Ureter (tissue), 1 donor: ENCODE measurements at regions not wholly inside any gene's neighbourhood (a gene's known extent, or its start where the extent isn't known, plus 50 kb on each side); places are given as distances from the start of the nearest gene placed in this dataset.
"Not testable (repeated sequence)": the region's sequence is repeated elsewhere in the genome, so short reads cannot be mapped to it uniquely, and the experiment has no call there.

Experiments
- DNase-seq: peaks from one replicate; pipeline ENCODE4 v3.0.0-alpha.2; 2020; ENCODE audit warnings: low spot score
- donor health status: DM: yes; HTN: yes; CAD: no.

DNA sequence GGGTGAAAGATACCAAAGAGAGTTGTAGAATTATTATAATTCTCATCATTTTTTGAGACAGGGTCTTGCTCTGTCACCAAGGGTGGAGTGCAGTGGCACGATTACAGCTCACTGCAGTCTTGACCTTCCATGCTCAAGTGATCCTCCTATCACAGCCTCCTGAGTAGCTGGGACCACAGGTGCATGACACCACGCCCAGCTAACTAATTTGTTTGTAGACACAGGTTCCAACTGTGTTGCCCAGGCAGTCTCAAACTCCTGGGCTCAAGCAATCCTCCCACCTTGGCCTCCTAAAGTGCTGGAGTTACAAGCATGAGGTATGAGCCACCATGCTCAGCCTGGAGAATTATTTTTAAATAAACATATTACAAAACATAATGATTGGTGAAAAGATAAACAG lies 92.8 kb upstream of the MSH6 start:
- DNase-seq, result no peak

DNA sequence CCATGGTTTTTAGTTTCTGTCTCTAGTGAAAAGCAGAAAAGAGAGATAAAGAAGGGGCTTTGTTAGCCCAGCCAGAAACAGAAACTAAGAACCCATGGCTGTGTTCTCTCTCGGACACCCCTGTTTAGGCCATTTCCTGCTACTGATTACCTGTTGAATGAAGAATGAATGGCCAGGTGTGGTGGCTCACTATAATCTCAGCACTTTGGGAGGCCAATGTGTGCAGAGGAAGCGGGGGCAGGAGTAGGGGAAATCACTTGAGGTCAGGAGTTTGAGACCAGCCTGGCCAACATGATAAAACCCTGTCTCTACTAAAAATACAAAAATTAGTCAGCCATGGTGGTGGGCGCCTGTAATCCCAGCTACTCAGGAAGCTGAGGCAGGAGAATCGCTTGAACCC lies 93.8 kb upstream of the MSH6 start:
- not testable (repeated sequence) for DNase-seq

DNA sequence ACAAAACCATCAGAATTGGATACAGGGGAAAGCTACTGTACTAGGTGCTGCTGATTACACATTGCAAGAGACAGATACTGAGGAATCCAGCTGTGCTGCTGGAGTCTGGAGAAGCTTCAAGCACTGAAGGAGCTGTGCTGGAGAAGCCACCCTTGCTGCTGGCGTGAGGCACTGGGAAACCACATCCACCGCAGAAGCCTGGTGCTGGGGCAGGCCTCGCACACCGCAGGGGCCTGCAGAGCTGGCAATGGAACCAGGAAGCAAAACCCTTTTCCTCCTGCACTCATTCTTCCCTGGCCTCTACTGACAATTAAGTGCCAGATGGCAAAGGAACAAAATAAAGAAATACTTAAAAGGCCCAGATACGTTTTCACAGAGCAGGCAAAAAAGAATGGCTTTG lies 94.4 kb upstream of the MSH6 start:
- DNase-seq, result no peak

DNA sequence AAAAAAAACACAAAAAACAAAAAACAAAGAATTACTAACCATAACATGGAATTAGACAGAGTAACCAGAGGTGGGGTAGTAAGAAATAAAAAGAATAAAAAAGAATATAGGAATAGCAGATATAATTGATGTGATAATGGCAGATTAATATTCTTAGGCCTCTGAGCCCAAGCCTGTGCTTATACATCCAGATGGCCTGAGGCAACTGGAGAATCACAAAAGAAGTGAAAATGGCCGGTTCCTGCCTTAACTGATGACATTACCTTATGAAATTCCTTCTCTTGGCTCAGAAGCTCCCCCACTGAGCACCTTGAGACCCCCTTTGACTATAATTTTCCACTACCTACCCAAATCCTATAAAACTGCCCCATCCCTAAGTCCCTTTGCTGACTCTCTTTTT lies 95.1 kb upstream of the MSH6 start:
- no peak for DNase-seq

DNA sequence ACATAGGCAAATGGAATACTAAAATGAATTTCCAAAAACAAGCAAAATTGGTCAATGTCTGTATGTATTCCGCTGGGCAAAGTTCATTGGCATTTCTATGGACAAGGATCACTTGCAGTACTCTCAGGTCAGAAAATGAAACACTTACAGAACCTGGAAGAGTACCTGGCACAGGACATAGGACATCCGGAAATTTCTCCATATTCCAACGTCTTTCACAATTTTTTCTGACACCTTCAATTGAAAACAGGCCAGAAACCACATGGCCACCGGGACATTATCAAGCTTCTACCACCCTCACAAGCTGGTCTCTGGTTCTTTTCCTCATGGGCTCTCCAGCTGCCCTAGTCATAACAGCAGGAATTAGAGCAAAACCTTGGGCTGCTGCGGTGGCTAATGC lies 96.9 kb upstream of the MSH6 start:
- no peak for DNase-seq

DNA sequence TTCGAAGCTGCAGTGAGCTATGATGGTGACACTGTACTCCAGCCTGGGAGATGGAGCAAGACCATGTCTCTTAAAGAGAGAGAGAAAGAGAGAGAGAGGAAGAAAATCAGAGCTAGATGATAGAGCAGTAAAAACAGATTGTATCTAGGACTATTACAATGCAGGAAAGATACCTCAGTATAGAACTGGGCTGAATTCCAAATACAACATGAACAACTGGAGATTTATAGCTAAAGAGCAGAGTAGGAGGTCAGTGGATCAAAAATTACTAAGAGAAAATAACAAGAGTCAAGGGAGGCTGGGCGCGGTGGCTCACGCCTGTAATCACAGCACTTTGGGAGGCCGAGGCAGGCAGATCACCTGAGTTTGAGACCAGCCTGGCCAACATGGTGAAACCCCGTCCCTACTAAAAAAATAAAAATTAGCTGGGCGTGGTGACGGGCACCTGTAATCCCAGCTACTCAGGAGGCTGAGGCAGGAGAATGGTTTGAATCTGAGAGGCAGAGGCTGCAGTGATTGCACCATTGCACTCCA lies 100.7 kb upstream of the MSH6 start:
- DNase-seq, result no peak

DNA sequence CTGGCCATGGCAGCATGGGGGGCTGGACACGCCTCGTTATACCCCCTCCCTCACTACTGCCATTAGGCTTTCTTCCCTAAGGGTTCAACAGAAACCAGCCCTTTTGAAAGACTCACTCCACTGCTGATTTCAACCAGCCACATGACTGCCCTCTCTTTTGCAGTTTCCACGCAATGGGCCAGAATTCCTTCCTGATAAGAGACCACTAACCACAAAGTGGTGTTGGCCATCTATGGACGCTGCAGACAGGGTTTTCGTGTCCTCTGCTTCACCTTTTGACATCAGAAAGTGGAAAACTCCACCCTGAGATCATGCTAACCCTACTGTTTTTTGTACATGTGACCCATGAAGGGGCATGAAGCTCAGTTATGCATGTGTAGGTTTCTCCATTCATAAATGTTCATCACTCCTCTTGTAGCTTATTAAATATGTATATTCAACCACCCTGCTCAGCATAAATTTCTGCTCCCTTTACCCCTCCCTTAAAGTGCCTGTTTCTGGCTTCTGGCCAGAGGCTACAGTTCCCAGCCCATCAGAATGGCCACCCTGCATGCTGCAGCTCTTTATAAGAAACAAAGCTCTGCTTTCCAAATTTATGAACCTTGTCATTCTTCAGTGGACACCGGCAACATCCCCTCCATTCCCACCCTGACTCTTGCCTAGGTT lies 105.6 kb upstream of the KCNK12 start:
- DNase-seq, result no peak

DNA sequence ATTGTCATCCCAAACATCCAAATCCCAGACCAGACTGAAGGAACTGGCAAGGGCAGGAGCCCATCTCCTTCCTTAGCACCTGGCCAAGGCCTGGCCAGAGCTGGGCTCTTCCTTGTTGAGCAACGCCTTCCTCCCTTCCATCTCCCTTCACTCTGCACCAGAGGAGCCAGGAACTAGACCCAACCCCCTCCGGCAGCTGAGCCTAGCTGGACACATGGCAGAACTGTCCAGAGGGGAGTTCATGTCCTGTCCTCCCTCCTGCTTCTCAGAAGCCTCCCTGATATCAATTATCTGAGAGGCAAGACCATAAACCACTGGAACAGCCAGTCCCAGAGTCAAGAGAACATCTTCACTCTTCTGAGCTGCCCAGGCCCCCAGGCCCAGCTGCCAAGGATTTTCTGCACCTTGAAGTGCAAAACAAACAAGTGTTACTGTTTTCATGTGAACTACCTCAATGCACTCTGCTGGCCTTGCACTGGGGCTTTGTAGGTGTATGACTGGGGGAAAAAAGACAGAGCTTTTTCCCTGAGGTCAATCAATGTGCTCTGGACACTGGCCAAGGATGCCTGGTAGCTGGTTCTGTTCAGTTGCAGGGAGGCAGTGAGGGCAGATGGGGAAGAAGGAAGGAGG lies 104.5 kb upstream of the KCNK12 start:
- no peak for DNase-seq

DNA sequence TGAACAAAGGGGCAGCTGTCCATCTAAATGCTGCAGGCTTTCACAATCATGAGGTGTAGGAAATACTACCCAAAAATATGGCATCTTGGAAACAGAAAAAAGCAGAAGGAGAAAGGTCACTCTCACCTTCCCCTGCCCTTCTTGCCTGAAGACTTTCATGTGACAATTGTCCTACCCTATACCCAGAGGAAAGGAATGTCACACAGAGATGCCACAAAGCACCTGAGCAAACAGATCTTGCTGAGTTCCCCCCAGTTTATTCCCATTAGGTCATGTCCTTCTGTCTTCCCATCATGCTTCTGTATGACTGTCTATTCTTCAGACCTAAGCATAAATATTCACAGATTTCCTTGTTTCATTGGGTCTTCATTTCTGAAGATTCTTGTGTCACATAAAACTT lies 95.5 kb upstream of the KCNK12 start:
- DNase-seq, result no peak

DNA sequence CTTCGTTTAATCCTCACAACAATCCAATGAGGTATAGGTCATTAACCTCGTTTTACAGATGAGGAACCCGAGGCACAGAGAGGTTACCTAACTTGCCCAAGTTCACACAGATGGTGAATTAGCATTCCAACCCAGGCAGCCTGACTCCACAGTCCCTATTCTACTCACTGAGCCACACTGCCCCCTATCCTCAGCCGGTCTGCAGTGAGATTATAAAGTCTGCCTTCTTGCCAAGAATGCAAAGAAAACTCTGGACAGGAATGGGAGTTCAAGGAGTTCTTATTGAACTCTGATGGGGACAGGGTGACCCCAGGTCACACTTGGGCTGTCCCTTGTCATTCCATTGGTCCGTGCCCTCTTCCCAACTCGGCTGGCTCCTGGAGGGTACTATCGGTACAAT lies 94.0 kb upstream of the KCNK12 start:
- no peak for DNase-seq

DNA sequence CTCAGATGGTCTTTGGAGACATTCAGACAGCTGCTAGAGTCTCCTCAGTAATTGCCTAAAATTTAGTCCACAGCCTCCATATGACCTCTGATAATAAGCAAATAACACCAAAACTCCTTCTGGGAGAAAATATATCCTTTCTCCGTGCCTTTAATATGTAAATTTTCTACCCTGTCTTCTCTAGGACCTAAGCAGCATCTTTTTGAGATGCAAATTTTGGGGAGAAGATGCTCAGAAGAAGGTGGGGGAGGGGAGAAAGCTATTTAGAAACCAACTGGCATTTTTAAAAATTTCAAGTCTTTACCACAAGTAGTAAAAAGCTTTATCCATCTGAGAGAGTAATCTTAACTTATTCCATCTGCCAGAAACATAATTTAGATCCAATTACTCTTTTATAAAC lies 91.8 kb upstream of the KCNK12 start:
- no peak for DNase-seq

DNA sequence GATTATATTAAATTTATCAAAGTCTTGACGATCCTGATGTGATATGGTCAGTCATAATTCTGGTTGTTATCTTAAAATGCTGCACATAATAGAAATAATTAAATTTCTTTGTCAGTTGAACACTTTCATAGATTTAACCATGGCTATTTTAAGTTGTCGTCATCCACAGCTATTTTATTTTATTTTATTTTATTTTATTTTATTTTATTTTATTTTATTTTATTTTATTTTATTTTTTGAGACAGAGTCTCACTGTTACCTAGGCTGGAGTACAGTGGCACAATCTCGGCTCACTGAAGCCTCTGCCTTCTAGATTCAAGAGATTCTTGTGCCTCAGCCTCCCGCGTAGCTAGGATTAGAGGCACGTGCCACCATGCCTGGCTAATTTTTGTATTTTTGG lies 90.5 kb upstream of the KCNK12 start:
- no peak for DNase-seq

DNA sequence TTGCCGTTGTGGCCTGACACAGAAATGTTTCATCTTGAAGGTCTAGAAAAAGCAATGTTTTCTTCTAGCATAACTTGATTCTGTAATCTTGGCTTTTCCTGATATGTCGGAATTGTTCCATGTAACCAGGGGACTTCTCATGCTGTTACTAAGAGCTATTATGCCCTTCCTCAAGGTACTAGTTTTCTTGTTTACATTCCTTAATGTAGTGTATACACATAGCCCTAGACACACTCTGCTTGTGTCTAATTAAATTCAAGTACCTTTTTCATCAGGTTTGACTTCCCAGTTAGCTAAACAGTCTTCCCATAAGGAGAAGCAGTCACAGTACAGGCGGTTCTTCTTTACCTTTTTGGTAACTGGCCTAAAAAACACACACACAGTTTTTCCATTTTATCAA lies 89.4 kb upstream of the KCNK12 start:
- DNase-seq, result no peak

DNA sequence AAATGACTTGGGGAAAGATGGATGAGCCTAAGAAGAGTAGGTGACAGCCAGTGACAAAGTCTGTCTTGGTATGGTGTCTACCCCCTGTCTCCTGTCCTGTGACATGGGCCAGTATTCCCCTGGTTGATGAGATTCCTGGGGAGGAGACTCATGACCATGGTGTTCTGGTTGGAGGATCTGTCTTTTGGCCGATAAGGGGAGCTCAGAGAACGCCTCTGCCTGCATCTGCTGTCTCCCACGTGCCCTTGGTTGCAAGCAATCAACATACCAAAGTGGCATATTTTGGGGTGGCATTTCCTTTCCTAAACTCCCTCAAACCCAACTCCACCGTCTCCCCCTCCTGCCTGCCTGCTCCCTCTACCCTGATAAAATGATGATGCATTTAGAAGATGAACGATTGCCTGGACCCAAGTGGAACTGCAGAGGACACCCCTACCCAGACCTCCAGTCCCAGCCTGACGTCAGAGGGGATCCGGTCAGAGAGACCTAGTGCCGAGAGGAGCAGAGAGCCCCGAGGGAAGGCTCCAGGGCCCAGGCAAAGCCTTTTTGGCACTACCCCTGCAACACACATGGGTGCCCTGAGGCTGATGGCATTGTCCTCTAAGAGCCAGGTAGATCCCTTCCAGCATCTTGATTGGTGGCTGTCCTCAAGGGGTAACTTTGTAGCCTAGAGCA lies 88.0 kb upstream of the KCNK12 start:
- DNase-seq, result no peak

DNA sequence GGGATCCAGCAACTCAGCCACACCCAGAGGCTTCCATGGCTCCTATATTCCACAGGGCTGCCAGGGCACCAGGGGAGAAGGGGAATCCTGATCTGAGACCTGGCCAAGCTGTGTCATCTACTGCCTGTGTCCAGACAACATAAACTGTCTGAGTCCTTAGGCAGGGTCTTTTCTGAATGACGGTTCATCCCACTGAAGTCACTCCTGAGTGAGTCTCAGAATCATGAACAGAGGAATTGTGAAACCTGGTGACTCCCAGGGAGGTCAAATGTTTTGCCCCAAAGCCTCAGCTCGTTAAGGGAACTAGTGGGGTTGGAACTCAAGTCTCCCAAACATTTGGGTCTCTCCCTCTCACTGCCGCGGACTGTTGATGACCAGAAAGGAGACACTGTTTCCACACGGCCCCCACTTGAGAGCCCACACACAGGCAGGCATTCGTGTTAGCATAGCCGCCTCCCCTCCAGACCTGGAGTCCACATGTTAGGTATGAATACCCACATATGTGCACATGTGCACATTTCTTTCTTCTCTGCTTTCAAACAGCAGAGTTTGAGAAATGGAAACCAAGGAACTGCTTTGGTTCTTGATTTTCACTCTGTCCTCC lies 87.2 kb upstream of the KCNK12 start:
- no peak for DNase-seq

DNA sequence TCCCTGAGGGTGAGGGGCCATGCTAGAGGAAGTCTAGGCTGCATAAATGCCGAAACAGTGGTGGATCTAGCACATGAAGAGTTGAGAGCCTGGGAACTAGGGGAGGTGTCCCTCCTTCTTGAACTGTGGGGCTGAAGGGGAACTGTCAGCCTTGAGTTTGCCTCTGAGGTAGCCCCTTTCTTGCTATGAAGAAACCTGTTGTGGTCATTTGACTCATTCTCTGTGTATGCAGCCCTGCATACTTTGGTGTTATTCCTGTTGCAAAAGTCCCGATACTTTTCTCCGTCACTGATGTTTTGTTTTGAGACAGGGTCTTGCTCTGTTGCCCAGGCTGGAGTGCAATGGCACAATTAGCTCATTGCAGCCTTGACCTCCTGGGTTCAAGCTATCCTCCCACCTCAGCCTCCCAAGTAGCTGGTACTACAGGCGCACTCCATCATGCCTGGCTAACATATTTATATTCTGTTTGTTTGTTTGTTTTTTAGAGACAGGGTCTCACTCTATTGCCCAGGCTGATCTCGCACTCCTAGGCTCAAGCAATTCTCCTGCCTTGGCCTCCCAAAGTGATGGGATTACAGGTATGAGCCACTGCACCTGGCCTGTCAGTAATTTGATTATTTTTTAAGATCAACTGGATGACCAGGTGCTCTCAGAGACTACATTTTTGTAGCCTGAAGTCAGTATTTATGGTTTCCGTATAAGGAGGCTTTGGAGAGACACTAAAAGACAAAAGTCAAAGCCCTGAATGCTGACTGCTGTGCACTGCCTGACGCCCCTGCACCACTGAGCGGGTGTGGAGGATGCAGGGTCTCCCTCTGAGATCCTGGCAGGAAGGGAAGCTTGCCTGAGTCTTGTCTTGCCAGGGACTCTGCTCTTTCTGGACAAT lies 86.2 kb upstream of the KCNK12 start:
- no peak for DNase-seq

DNA sequence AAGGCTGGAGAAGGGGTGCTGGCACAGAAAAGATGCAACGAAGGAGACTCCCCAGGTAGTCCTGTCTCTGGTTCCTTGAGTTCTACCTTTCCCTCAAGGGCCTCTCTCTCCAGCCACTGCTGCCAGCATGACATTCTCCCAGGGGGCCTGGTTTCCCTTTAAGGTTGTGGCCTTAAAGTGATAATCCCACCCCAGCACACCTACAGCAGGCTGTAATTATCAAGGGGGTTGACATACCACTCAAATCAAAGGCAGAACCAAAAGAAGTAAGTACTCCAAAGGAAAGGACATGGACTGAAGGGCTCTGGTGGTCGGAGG lies 84.7 kb upstream of the KCNK12 start:
- no peak for DNase-seq

DNA sequence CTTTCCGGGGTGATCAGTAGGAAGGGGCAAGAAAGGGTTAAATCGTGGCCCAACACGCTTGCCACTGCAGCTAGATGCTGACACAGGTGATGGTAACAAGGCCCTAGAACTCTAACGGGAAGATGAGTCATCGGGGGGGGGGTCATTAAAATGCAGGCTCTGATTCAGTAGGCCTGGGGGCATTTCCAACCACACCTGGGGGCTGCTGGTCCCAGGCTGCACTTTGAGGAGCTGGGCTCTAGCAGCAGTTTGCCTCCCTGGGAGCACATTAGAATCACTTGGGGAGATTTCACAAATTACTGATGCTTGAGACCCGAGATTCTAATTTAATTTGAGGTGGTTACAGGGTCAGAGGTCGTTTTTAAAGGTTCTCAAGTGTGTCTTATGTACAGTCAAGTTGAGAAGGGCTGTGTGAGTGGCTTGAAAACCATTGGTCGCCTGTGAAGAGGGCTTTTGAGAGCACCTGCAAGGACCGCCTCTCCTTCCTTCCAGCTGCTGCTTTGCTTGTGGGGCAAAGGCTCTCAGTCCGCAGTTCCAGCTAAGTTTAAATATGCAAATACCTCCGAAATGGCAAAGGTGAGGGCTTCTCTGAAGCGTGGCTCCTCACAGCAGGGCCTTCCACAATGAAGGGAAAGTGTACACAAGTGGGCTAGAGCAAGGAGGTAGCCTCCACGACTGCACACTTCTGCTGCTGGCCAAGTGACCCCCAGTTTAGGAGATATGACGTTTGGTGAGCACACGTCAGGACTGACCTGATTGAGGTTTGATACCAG lies 84.2 kb upstream of the KCNK12 start:
- no peak for DNase-seq

DNA sequence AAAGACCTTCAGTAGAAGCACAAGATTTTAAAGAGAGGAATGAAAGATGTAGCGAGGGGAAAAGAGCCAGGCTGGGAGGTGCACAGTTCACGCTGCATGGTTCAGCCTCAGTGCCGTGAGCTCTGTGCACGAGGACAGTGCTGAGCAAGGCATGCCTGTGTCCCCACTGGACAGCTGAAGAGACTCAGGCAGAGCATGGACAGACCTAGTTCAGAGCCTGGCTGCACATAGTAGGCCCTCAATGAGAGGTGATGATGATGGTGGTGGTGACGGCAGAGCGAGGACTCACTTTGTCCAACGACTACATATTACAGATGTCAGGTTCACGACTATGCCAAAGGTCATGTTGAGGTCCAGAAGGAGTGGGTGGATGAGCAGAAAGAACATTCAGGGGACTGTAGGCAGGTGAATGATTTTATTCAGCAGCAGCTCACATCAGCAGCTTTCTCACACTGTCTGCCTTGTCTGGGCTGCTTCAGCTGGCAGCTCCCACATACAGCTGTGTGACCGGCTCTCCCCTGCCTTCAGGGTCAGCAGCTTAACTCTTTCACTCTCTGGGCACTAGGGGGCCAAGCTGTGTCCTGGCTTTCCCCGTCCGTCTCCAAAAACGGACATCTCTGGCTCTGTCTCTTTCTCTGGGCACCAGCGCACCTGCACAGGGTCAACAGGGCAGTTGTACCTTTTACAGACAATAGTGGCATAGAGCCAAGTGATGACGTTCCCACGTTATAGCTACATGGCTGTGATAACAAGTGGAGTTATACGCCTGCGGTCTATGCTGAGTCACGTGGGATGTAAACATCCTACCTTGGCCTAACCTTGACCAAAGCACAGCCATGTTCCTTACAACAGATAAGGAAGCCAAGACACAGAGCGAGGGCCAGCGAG lies 83.4 kb upstream of the KCNK12 start:
- no peak for DNase-seq

DNA sequence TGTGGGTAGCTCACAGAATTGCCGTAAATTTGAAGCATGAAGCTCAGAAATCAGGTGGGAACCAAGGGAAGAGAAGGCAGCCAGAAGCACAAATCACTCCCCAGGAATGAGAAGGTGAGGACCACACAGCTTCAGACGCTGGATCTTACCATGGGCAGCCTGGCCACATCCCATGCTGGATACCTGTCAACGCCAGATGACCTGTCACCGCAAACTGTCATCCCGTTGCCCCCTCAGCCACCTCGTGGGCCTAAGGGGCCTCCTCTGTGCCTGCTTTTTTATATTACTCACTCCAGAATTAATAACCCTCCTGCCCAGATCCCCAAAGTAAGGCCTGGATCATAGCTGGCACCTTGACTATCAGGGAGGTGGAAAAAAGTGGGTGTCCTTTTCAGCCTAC lies 82.3 kb upstream of the KCNK12 start:
- no peak for DNase-seq
